SK-N-DZ (cell line): ENCODE measurements at regions not wholly inside any gene's neighbourhood (a gene's known extent, or its start where the extent isn't known, plus 50 kb on each side); places are given as distances from the start of the nearest gene placed in this dataset.
A peak's percentile ranks its signal among the peaks of the same experiment; 100 is the strongest.
"Not testable (repeated sequence)": the region's sequence is repeated elsewhere in the genome, so short reads cannot be mapped to it uniquely, and the experiment has no call there.

Experiments used
- DNase-seq: peaks from one replicate; pipeline ENCODE4 v3.0.0-alpha.2; 2015; ENCODE audit warnings: low spot score

- not testable (repeated sequence) for DNase-seq
Observed at GRCh38 chr13:87976650-87977049, 305.5 kb downstream of the SLITRK5 start.

- DNase-seq, result no peak
Observed at GRCh38 chr13:87981416-87981815, 310.2 kb downstream of the SLITRK5 start.

GRCh38 chr13:87982400-87982799 lies 311.2 kb downstream of the SLITRK5 start:
- DNase-seq, result peak; percentile 8

- no peak for DNase-seq
Observed at GRCh38 chr13:87986639-87987250, 315.6 kb downstream of the SLITRK5 start.

- no peak for DNase-seq
Observed at GRCh38 chr13:87998081-87998480, 326.9 kb downstream of the SLITRK5 start.

- DNase-seq, result no peak
Observed at GRCh38 chr13:87999240-87999700, 328.1 kb downstream of the SLITRK5 start.

- peak; percentile 13 for DNase-seq
Observed at GRCh38 chr13:87999788-88000187, 328.6 kb downstream of the SLITRK5 start.

GRCh38 chr13:88000239-88000638 lies 329.1 kb downstream of the SLITRK5 start:
- DNase-seq, result peak; percentile 10

GRCh38 chr13:88000787-88001186 lies 329.6 kb downstream of the SLITRK5 start:
- DNase-seq, result no peak

- no peak for DNase-seq
Observed at GRCh38 chr13:88005188-88005587, 334.0 kb downstream of the SLITRK5 start.

- DNase-seq, result no peak
Observed at GRCh38 chr13:88014527-88014926, 343.4 kb downstream of the SLITRK5 start.

- DNase-seq, result no peak
Observed at GRCh38 chr13:88022431-88023208, 351.4 kb downstream of the SLITRK5 start.

GRCh38 chr13:88026241-88026640 lies 355.1 kb downstream of the SLITRK5 start:
- DNase-seq, result no peak

GRCh38 chr13:88031980-88032559 lies 360.9 kb downstream of the SLITRK5 start:
- no peak for DNase-seq

- not testable (repeated sequence) for DNase-seq
Observed at GRCh38 chr13:88036205-88036604, 365.0 kb downstream of the SLITRK5 start.

- DNase-seq, result no peak
Observed at GRCh38 chr13:88042489-88042888, 371.3 kb downstream of the SLITRK5 start.

GRCh38 chr13:88051746-88052482 lies 380.7 kb downstream of the SLITRK5 start:
- no peak for DNase-seq

GRCh38 chr13:88063741-88064140 lies 392.6 kb downstream of the SLITRK5 start:
- DNase-seq, result no peak

- DNase-seq, result no peak
Observed at GRCh38 chr13:88066847-88067246, 395.7 kb downstream of the SLITRK5 start.

GRCh38 chr13:88068316-88068715 lies 397.1 kb downstream of the SLITRK5 start:
- no peak for DNase-seq

- no peak for DNase-seq
Observed at GRCh38 chr13:88068975-88069374, 397.8 kb downstream of the SLITRK5 start.

GRCh38 chr13:88071371-88071770 lies 400.2 kb downstream of the SLITRK5 start:
- no peak for DNase-seq
